ENCODE measurements at regions not wholly inside any gene's neighbourhood (a gene's known extent, or its start where the extent isn't known, plus 50 kb on each side); places are given as distances from the start of the nearest gene placed in this dataset.

GRCh38 chr13:44237881-44238421 lies 135.7 kb upstream of the SERP2 start:
- Histone ChIP-seq H2AFZ (ENCODE audit: low read length) (no peak overlapping the region), H3K4ac (replicated peaks; ENCODE audit: insufficient read length, low read depth, low read length) (no peak overlapping the region), H2BK15ac (ENCODE audit: low read length) (no peak overlapping the region), H2BK20ac (ENCODE audit: low read length) (no peak overlapping the region), H3K79me2 (ENCODE audit: control insufficient read depth in 1 of 2, insufficient read depth in 2 of 2, low read length in 2 of 2) (no peaks in the 10 kb centered on the region), H4K8ac (ENCODE audit: extremely low read depth, insufficient read depth, low read length) (no peak overlapping the region), H3K18ac (ENCODE audit: extremely low read depth, low read length) (no peak overlapping the region), H3K4me2 (ENCODE audit: insufficient read depth in 1 of 2, low read depth in 2 of 2, low read length in 2 of 2) (no peak overlapping the region), H3K4me3 (ENCODE audit: extremely low read depth in 1 of 4, insufficient read depth in 2 of 4, low read depth in 3 of 4, low read length in 4 of 4) (no peak overlapping the region), H3K79me1 (ENCODE audit: low read depth, low read length) (no peaks in the 10 kb centered on the region), H2AK5ac (ENCODE audit: low read depth, low read length) (no peak overlapping the region), H2BK120ac (replicated peaks; ENCODE audit: low read depth, low read length) (no peak overlapping the region), H3K27me3 (replicated peaks in 1 of 4; ENCODE audit: control insufficient read depth in 3 of 4, extremely low read depth in 1 of 4, insufficient read depth in 3 of 4, low read length in 3 of 4) (no peaks in the 10 kb centered on the region), H3K36me3 (ENCODE audit: control insufficient read depth in 2 of 4, insufficient read depth in 4 of 4, low read length in 3 of 4) (no peaks in the 10 kb centered on the region), H3K27ac (ENCODE audit: low read depth, low read length) (no peak overlapping the region), H2BK12ac (ENCODE audit: low read depth, low read length) (no peak overlapping the region), H3K23me2 (ENCODE audit: low read depth, low read length) (no peaks in the 10 kb centered on the region), H2BK5ac (ENCODE audit: low read depth, low read length) (no peak overlapping the region), H4K20me1 (replicated peaks in 1 of 2; ENCODE audit: control insufficient read depth in 1 of 2, insufficient read depth in 2 of 2, low read length in 2 of 2) (no peaks in the 10 kb centered on the region), H4K91ac (replicated peaks; ENCODE audit: insufficient read length, low read length) (no peak overlapping the region), H3K14ac (ENCODE audit: insufficient read length) (no peak overlapping the region), H3K4me1 (replicated peaks in 1 of 4; ENCODE audit: control insufficient read depth in 3 of 4, insufficient read depth in 4 of 4, low read length in 3 of 4) (no peaks in the 10 kb centered on the region), H4K5ac (ENCODE audit: insufficient read length, low read depth, low read length) (no peak overlapping the region), H3K56ac (replicated peaks; ENCODE audit: insufficient read length, low read depth, low read length) (no peak overlapping the region), H3K23ac (ENCODE audit: insufficient read length) (no peak overlapping the region), H3K9me3 (ENCODE audit: insufficient read depth in 2 of 2, low read depth in 1 of 2, low read length in 1 of 2) (no peaks in the 10 kb centered on the region), H3K9ac (replicated peaks in 1 of 4; ENCODE audit: extremely low read depth in 1 of 4, low read depth in 3 of 4, low read length in 3 of 4) (no peak overlapping the region)
- DNase-seq (ENCODE audit: low read depth in 1 of 2, low spot score in 2 of 2), result no peak
- WGBS, 2 experiments (ENCODE audit: extremely low coverage in 1 of 2, insufficient coverage in 1 of 2, insufficient read length in 1 of 2, insufficient replicate concordance in 2 of 2, low coverage in 1 of 2, low lambda C conversion rate in 2 of 2, missing lambda C conversion rate in 1 of 2), result 82% methylated on average over 4 of the region's 4 CpGs; no CpG with 5 or more reads in 1 of the 2 experiments
- ChIA-PET POLR2A (ENCODE audit: partially characterized antibody) (interaction anchor here (0.8 kb wide), 1 partner anchor 26 kb away, joined by 3 read pairs; no protein-coding TSS in a partner anchor), CTCF (ENCODE audit: partially characterized antibody) (interaction anchor here (0.7 kb wide), 1 partner anchor 14 kb away, joined by 3 read pairs; no protein-coding TSS in a partner anchor)
- no peak for FAIRE-seq
- TF ChIP-seq MAFK (IDR thresholded peaks at IDR 0.05; ENCODE audit: low read depth, low read length), result no peak
- TF ChIP-seq CTCF (IDR thresholded peaks at IDR 0.05; ENCODE audit: control extremely low read depth in 1 of 3, insufficient read depth in 1 of 3, low read depth in 1 of 3, low read length in 3 of 3), result no peak
- TF ChIP-seq SP2 (IDR thresholded peaks at IDR 0.05; ENCODE audit: low read length), result no peak
- no peak for TF ChIP-seq RAD21 (IDR thresholded peaks at IDR 0.05 in 1 of 2, conservative IDR thresholded peaks at IDR 0.05 in 1 of 2; ENCODE audit: low read depth in 2 of 2, low read length in 2 of 2)
- no peak for TF ChIP-seq PHF8 (conservative IDR thresholded peaks at IDR 0.05; ENCODE audit: low read depth, low read length)
- TF ChIP-seq CEBPB (IDR thresholded peaks at IDR 0.05; ENCODE audit: low read depth, low read length), result no peak
- TF ChIP-seq POU5F1 (IDR thresholded peaks at IDR 0.05; ENCODE audit: low read depth, low read length), result no peak
- TF ChIP-seq ATF3 (IDR thresholded peaks at IDR 0.05; ENCODE audit: insufficient read depth, low read depth, low read length), result no peak
- TF ChIP-seq, protein P1, sequence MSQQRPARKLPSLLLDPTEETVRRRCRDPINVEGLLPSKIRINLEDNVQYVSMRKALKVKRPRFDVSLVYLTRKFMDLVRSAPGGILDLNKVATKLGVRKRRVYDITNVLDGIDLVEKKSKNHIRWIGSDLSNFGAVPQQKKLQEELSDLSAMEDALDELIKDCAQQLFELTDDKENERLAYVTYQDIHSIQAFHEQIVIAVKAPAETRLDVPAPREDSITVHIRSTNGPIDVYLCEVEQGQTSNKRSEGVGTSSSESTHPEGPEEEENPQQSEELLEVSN (IDR thresholded peaks at IDR 0.05), result no peak
- TF ChIP-seq RFX5 (IDR thresholded peaks at IDR 0.05; ENCODE audit: borderline replicate concordance, low read depth, low read length), result no peak
